H9 (cell line): ENCODE measurements at regions not wholly inside any gene's neighbourhood (a gene's known extent, or its start where the extent isn't known, plus 50 kb on each side); places are given as distances from the start of the nearest gene placed in this dataset.

Experiments used
- DNase-seq: peaks from one replicate; pipeline ENCODE4 v3.0.0-alpha.2; 2017
- H2AFZ ChIP-seq: one replicate; pipeline ENCODE4 v1.6.1; 2013; ENCODE audit warnings: mild to moderate bottlenecking, low read length, control low read depth, moderate library complexity
- H2AK5ac ChIP-seq: 2 replicates; pipeline ENCODE4 v1.6.1; 2013; ENCODE audit warnings: low read length, control low read depth, mixed read lengths; ENCODE audit not compliant: insufficient read length
- H2BK120ac ChIP-seq: one replicate; pipeline ENCODE4 v1.6.1; 2013; ENCODE audit warnings: low read depth, mild to moderate bottlenecking, low read length, control low read depth, inconsistent platforms; ENCODE audit not compliant: poor library complexity, severe bottlenecking
- H2BK12ac ChIP-seq: 2 replicates; pipeline ENCODE4 v1.6.1; 2013; ENCODE audit warnings: low read length, control low read depth, mixed read lengths, low read depth; ENCODE audit not compliant: insufficient read length
- H2BK15ac ChIP-seq: 2 replicates; pipeline ENCODE4 v1.6.1; 2013; ENCODE audit warnings: low read depth, low read length, control low read depth
- H2BK20ac ChIP-seq: one replicate; pipeline ENCODE4 v1.6.1; 2013; ENCODE audit warnings: low read depth, mild to moderate bottlenecking, low read length, control low read depth, inconsistent platforms; ENCODE audit not compliant: poor library complexity, severe bottlenecking
- H2BK5ac ChIP-seq: 2 replicates; pipeline ENCODE4 v1.6.1; 2013; ENCODE audit warnings: low read length, control low read depth, mixed read lengths; ENCODE audit not compliant: insufficient read length
- H3K14ac ChIP-seq: 2 replicates; pipeline ENCODE4 v1.6.1; 2013; ENCODE audit warnings: low read length, control low read depth; ENCODE audit not compliant: insufficient read depth
- H3K18ac ChIP-seq: 2 replicates; pipeline ENCODE4 v1.6.1; 2013; ENCODE audit warnings: low read depth, mild to moderate bottlenecking, mixed read lengths, low read length, control low read depth; ENCODE audit not compliant: insufficient read length
- H3K23ac ChIP-seq: 2 replicates; pipeline ENCODE4 v1.6.1; 2013; ENCODE audit warnings: low read length, control low read depth, mixed read lengths, low read depth; ENCODE audit not compliant: insufficient read length
- H3K23me2 ChIP-seq: 2 replicates; pipeline ENCODE4 v1.6.1; 2013; ENCODE audit warnings: low read depth, mild to moderate bottlenecking, mixed read lengths, low read length, control low read depth; ENCODE audit not compliant: insufficient read length, poor library complexity, severe bottlenecking
- H3K27ac ChIP-seq: 2 replicates; pipeline ENCODE4 v1.5.1; 2013; ENCODE audit warnings: low read length, control low read depth, mixed read lengths, low read depth; ENCODE audit not compliant: insufficient read length
- H3K27me3 ChIP-seq: 2 replicates; pipeline ENCODE4 v1.6.1; 2013; ENCODE audit warnings: low read length, control low read depth, inconsistent platforms; ENCODE audit not compliant: insufficient read depth
- H3K4ac ChIP-seq: 2 replicates; pipeline ENCODE4 v1.6.1; 2013; ENCODE audit warnings: low read depth, mild to moderate bottlenecking, control low read depth, inconsistent platforms, low read length, moderate library complexity
- H3K4me1 ChIP-seq: 2 replicates; pipeline ENCODE4 v1.6.1; 2013; ENCODE audit warnings: low read length, control low read depth, inconsistent platforms; ENCODE audit not compliant: insufficient read depth
- H3K4me2 ChIP-seq: 2 replicates; pipeline ENCODE4 v1.6.1; 2013; ENCODE audit warnings: low read length, control low read depth, mixed read lengths; ENCODE audit not compliant: insufficient read length, insufficient read depth
- H3K56ac ChIP-seq: 2 replicates; pipeline ENCODE4 v1.6.1; 2013; ENCODE audit warnings: low read depth, mild to moderate bottlenecking, mixed read lengths, low read length, control low read depth; ENCODE audit not compliant: insufficient read length
- H3K79me1 ChIP-seq: 2 replicates; pipeline ENCODE4 v1.6.1; 2013; ENCODE audit warnings: low read depth, mild to moderate bottlenecking, moderate library complexity, low read length, control low read depth, inconsistent platforms; ENCODE audit not compliant: insufficient read depth, poor library complexity, severe bottlenecking
- H3K79me2 ChIP-seq: 2 replicates; pipeline ENCODE4 v1.6.1; 2013; ENCODE audit warnings: low read length, control low read depth, inconsistent platforms; ENCODE audit not compliant: insufficient read depth
- H3K9ac ChIP-seq: 2 replicates; pipeline ENCODE4 v1.6.1; 2013; ENCODE audit warnings: low read length, control low read depth, mixed read lengths; ENCODE audit not compliant: insufficient read length; ENCODE audit errors: extremely low read depth
- H3K9me3 ChIP-seq: one replicate; pipeline ENCODE4 v1.6.1; 2013; ENCODE audit warnings: low read depth, low read length, inconsistent platforms; ENCODE audit not compliant: control insufficient read depth
- H3T11ph ChIP-seq: one replicate; pipeline ENCODE4 v1.6.1; 2013; ENCODE audit warnings: mild to moderate bottlenecking, low read length, control low read depth, inconsistent platforms
- H4K20me1 ChIP-seq: one replicate; pipeline ENCODE4 v1.6.1; 2013; ENCODE audit not compliant: control insufficient read depth, insufficient read length, insufficient read depth
- H4K5ac ChIP-seq: 2 replicates; pipeline ENCODE4 v1.6.1; 2013; ENCODE audit warnings: low read depth, mild to moderate bottlenecking, mixed read lengths, low read length, control low read depth; ENCODE audit not compliant: insufficient read length
- H4K8ac ChIP-seq: replicated peaks from 2 replicates; pipeline ENCODE4 v1.6.1; 2013; ENCODE audit warnings: low read length, control low read depth, mixed read lengths, low read depth; ENCODE audit not compliant: insufficient read length
- H4K91ac ChIP-seq: 2 replicates; pipeline ENCODE4 v1.6.1; 2013; ENCODE audit warnings: low read depth, mild to moderate bottlenecking, moderate library complexity, mixed read lengths, low read length, control low read depth; ENCODE audit not compliant: insufficient read length
- H3K27ac Mint-ChIP-seq, 3 experiments: 2 replicates in 2 of 3; 3 replicates in 1 of 3; pipeline ENCODE4 v1.8.0; 2020 to 2021; ENCODE audit warnings: mixed read lengths in 3 of 3, mild to moderate bottlenecking in 1 of 3, moderate library complexity in 1 of 3
- H3K27me3 Mint-ChIP-seq: 2 replicates; pipeline ENCODE4 v1.8.0; 2021; ENCODE audit warnings: low read depth, mild to moderate bottlenecking, moderate library complexity, mixed read lengths
- H3K36me3 Mint-ChIP-seq, 3 experiments: 2 replicates in 2 of 3; 3 replicates in 1 of 3; pipeline ENCODE4 v1.8.0; 2020 to 2021; ENCODE audit warnings: low read depth in 3 of 3, mixed read lengths in 3 of 3; ENCODE audit not compliant: insufficient read depth in 1 of 3
- H3K4me1 Mint-ChIP-seq, 2 experiments: 2 replicates each; pipeline ENCODE4 v1.8.0; 2020; ENCODE audit warnings: mixed read lengths in 2 of 2
- H3K4me3 Mint-ChIP-seq, 2 experiments: 2 replicates in 1 of 2; 3 replicates in 1 of 2; pipeline ENCODE4 v1.8.0; 2020 to 2021; ENCODE audit warnings: mild to moderate bottlenecking in 2 of 2, mixed read lengths in 2 of 2, moderate library complexity in 1 of 2
- H3K9me3 Mint-ChIP-seq, 2 experiments: 2 replicates in 1 of 2; 3 replicates in 1 of 2; pipeline ENCODE4 v1.8.0; 2020; ENCODE audit warnings: mild to moderate bottlenecking in 2 of 2, mixed read lengths in 2 of 2, moderate library complexity in 1 of 2
- WGBS: extraction: QIAGEN DNeasy Blood & Tissue Kit; methylation state at CpG from one replicate; pipeline ENCODE4 v1.1.7; 2013; ENCODE audit warnings: missing lambda C conversion rate, low lambda C conversion rate, mixed read lengths; ENCODE audit not compliant: insufficient read length; ENCODE audit errors: extremely low coverage; 5-methylcytosine and 5-hydroxymethylcytosine counted together
- TF ChIP-seq, protein P1 (sequence below): fragments of 200-600 bp; sonication (generic); conservative IDR thresholded peaks from 3 replicates; pipeline ENCODE4 v1.8.0; 2021; ENCODE audit warnings: antibody characterized with exemption, mild to moderate bottlenecking

GRCh38 chr2:65708086-65708485 is 275.7 kb upstream of the SPRED2 start:
- Histone ChIP-seq H4K20me1 (no peaks in the 10 kb centered on the region), H3K56ac (no peak overlapping the region), H3K27ac (no peak overlapping the region), H2BK20ac (no peak overlapping the region), H2BK12ac (no peak overlapping the region), H4K5ac (no peak overlapping the region), H2BK15ac (no peak overlapping the region), H3K14ac (no peak overlapping the region), H3K4me1 (0 out of 2 replicates have a peak, but pooled peaks cover 3% of the 10 kb centered on the region), H2BK5ac (no peak overlapping the region), H4K91ac (no peak overlapping the region), H3K23ac (no peak overlapping the region), H3K79me1 (no peaks in the 10 kb centered on the region), H3K23me2 (no peaks in the 10 kb centered on the region), H3K9ac (no peak overlapping the region), H3T11ph (no peak overlapping the region), H3K79me2 (no peaks in the 10 kb centered on the region), H3K27me3 (no peaks in the 10 kb centered on the region), H4K8ac (no peak overlapping the region), H2AK5ac (no peak overlapping the region), H3K18ac (no peak overlapping the region), H2AFZ (no peak overlapping the region), H3K4me2 (no peak overlapping the region), H3K4ac (no peak overlapping the region), H2BK120ac (no peak overlapping the region), H3K9me3 (no peaks in the 10 kb centered on the region)
- WGBS: no CpG with 5 or more reads among the region's 3 CpGs
- DNase-seq: no peak
- H3K9me3 Mint-ChIP-seq: no peaks in the 10 kb centered on the region
- TF ChIP-seq, protein P1, sequence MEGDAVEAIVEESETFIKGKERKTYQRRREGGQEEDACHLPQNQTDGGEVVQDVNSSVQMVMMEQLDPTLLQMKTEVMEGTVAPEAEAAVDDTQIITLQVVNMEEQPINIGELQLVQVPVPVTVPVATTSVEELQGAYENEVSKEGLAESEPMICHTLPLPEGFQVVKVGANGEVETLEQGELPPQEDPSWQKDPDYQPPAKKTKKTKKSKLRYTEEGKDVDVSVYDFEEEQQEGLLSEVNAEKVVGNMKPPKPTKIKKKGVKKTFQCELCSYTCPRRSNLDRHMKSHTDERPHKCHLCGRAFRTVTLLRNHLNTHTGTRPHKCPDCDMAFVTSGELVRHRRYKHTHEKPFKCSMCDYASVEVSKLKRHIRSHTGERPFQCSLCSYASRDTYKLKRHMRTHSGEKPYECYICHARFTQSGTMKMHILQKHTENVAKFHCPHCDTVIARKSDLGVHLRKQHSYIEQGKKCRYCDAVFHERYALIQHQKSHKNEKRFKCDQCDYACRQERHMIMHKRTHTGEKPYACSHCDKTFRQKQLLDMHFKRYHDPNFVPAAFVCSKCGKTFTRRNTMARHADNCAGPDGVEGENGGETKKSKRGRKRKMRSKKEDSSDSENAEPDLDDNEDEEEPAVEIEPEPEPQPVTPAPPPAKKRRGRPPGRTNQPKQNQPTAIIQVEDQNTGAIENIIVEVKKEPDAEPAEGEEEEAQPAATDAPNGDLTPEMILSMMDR: no peak
- H3K27ac Mint-ChIP-seq: no peak overlapping the region
- H3K27me3 Mint-ChIP-seq: no peaks in the 10 kb centered on the region; the same call in 1 of the 2 replicates
- H3K36me3 Mint-ChIP-seq: no peaks in the 10 kb centered on the region
- H3K4me1 Mint-ChIP-seq: peaks cover 0 to 4% of the 10 kb centered on the region in 2 experiments; a peak in 2 of 4 replicates
- H3K4me3 Mint-ChIP-seq: no peak overlapping the region
